H1 (cell line): ENCODE measurements at regions not wholly inside any gene's neighbourhood (a gene's known extent, or its start where the extent isn't known, plus 50 kb on each side); places are given as distances from the start of the nearest gene placed in this dataset.

Experiments used
- BRCA1 ChIP-seq: IDR thresholded peaks from 2 replicates; pipeline ENCODE4 v1.6.1; 2012; ENCODE audit warnings: low read depth, low read length, improper control_type of control experiment
- CHD2 ChIP-seq: IDR thresholded peaks from 2 replicates; pipeline ENCODE4 v1.6.1; 2012; ENCODE audit warnings: low read length, improper control_type of control experiment
- CHD7 ChIP-seq: fragments of 300-600 bp; sonication (generic); IDR thresholded peaks from 2 replicates; pipeline ENCODE4 v1.7.1; 2012; ENCODE audit warnings: low read length, moderate library complexity, mild to moderate bottlenecking, inconsistent platforms; ENCODE audit not compliant: insufficient replicate concordance
- CTCF ChIP-seq, 3 experiments: IDR thresholded peaks; 1 replicate in 2 of 3; 2 replicates in 1 of 3; pipeline versions ENCODE4 v1.5.1 to v1.6.1; 2011; ENCODE audit warnings: low read length in 3 of 3, mild to moderate bottlenecking in 3 of 3, inconsistent platforms in 2 of 3, low read depth in 1 of 3, moderate library complexity in 1 of 3; ENCODE audit not compliant: insufficient read depth in 1 of 3; ENCODE audit errors: control extremely low read depth in 1 of 3
- EP300 ChIP-seq, 2 experiments: IDR thresholded peaks; 1 replicate in 1 of 2; 2 replicates in 1 of 2; pipeline ENCODE4 v1.6.1; 2011 to 2012; ENCODE audit warnings: low read depth in 2 of 2, low read length in 2 of 2, mild to moderate bottlenecking in 2 of 2, borderline replicate concordance in 1 of 2, inconsistent platforms in 1 of 2, moderate library complexity in 1 of 2
- FOSL1 ChIP-seq: IDR thresholded peaks from 2 replicates; pipeline ENCODE4 v1.6.1; 2011; ENCODE audit warnings: mild to moderate bottlenecking, low read depth, low read length, moderate library complexity; ENCODE audit not compliant: insufficient read depth
- HDAC6 ChIP-seq: IDR thresholded peaks from one replicate; pipeline ENCODE4 v1.7.1; 2012; ENCODE audit warnings: low read depth, mild to moderate bottlenecking, inconsistent platforms, low read length, moderate library complexity
- JUN ChIP-seq: IDR thresholded peaks from 2 replicates; pipeline ENCODE4 v1.6.1; 2011; ENCODE audit warnings: low read depth, mild to moderate bottlenecking, improper control_type of control experiment, low read length
- SP1 ChIP-seq: IDR thresholded peaks from 2 replicates; pipeline ENCODE4 v1.6.1; 2011; ENCODE audit warnings: low read depth, low read length
- YY1 ChIP-seq: IDR thresholded peaks from 2 replicates; pipeline ENCODE4 v1.6.1; 2011; ENCODE audit warnings: low read depth, mild to moderate bottlenecking, low read length

DNA sequence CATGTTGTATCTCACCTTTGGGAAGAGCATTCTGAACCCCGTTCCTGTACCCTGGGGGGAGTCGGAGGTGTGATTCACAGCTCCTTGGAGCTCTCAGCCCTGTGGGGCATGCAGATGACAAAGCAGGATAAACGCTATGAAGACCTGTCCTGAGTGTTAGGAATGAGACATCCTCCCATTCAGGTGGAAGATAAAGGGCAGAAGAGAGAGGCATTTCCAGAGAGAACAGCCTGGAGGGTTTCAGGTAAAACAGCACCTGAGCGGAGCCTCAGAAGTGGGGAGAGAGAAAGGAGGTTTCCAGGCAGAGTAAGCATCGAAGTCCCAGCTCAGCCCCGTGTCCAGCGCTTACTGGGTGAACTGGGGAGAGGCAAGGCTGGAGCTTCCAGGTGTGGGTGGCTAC, 288.9 kb downstream of the KLF6 start (continued):
- TF ChIP-seq CHD7: no peak
- no peak for TF ChIP-seq CHD2
- TF ChIP-seq EP300 (IDR thresholded peaks at IDR 0.05; ENCODE audit: borderline replicate concordance in 1 of 2, low read depth in 2 of 2, low read length in 2 of 2): no peak
- TF ChIP-seq FOSL1: no peak
- no peak for TF ChIP-seq HDAC6
- no peak for TF ChIP-seq CTCF (IDR thresholded peaks at IDR 0.05; ENCODE audit: control extremely low read depth in 1 of 3, insufficient read depth in 1 of 3, low read depth in 1 of 3, low read length in 3 of 3)
- no peak for TF ChIP-seq SP1
- TF ChIP-seq YY1: no peak
- TF ChIP-seq JUN: no peak
- TF ChIP-seq BRCA1: no peak
